GM19238 (cell line): ENCODE measurements at regions not wholly inside any gene's neighbourhood (a gene's known extent, or its start where the extent isn't known, plus 50 kb on each side); places are given as distances from the start of the nearest gene placed in this dataset.
"Not testable (repeated sequence)": the region's sequence is repeated elsewhere in the genome, so short reads cannot be mapped to it uniquely, and the experiment has no call there.

Experiments
- DNase-seq: peaks from one replicate; pipeline ENCODE4 v3.0.0; 2011; ENCODE audit warnings: low spot score; ENCODE audit not compliant: insufficient read length

- not testable (repeated sequence) for DNase-seq
Observed at GRCh38 chr14:35947983-35948382, 121.8 kb downstream of the BRMS1L start.

GRCh38 chr14:35944847-35945246 is 118.7 kb downstream of the BRMS1L start:
- DNase-seq: no peak

GRCh38 chr14:35940291-35940690 is 114.2 kb downstream of the BRMS1L start:
- no peak for DNase-seq

- no peak for DNase-seq
Observed at GRCh38 chr14:35938770-35939169, 112.6 kb downstream of the BRMS1L start.

GRCh38 chr14:35934499-35934898 is 108.4 kb downstream of the BRMS1L start:
- no peak for DNase-seq

- DNase-seq: no peak
Observed at GRCh38 chr14:35932659-35933159, 106.6 kb downstream of the BRMS1L start.

GRCh38 chr14:35932136-35932535 is 106.0 kb downstream of the BRMS1L start:
- no peak for DNase-seq

- no peak for DNase-seq
Observed at GRCh38 chr14:35931346-35931745, 105.2 kb downstream of the BRMS1L start.

GRCh38 chr14:35929186-35929585 is 103.0 kb downstream of the BRMS1L start:
- DNase-seq: no peak

GRCh38 chr14:35927727-35928126 is 101.6 kb downstream of the BRMS1L start:
- DNase-seq: no peak

GRCh38 chr14:35925319-35925718 is 99.2 kb downstream of the BRMS1L start:
- DNase-seq: no peak

GRCh38 chr14:35922590-35922989 is 96.5 kb downstream of the BRMS1L start:
- DNase-seq: not testable (repeated sequence)

GRCh38 chr14:35921745-35922144 is 95.6 kb downstream of the BRMS1L start:
- no peak for DNase-seq
